ENCODE measurements at regions not wholly inside any gene's neighbourhood (a gene's known extent, or its start where the extent isn't known, plus 50 kb on each side); places are given as distances from the start of the nearest gene placed in this dataset.
"Not testable (repeated sequence)": the region's sequence is repeated elsewhere in the genome, so short reads cannot be mapped to it uniquely, and the experiment has no call there.

GRCh38 chr15:69869881-69870505 is 227.7 kb downstream of the TLE3 start:
- DNase-seq, result no peak

GRCh38 chr15:69871511-69872134 is 226.1 kb downstream of the TLE3 start:
- DNase-seq, result no peak

- DNase-seq, result no peak
Measured at GRCh38 chr15:69873807-69874206, 223.9 kb downstream of the TLE3 start.

- no peak for DNase-seq
Measured at GRCh38 chr15:69874321-69874720, 223.4 kb downstream of the TLE3 start.

GRCh38 chr15:69876064-69876940 is 221.4 kb downstream of the TLE3 start:
- DNase-seq, result no peak

GRCh38 chr15:69879963-69880362 is 217.8 kb downstream of the TLE3 start:
- not testable (repeated sequence) for DNase-seq

GRCh38 chr15:69880571-69881301 is 217.0 kb downstream of the TLE3 start:
- no peak for DNase-seq

GRCh38 chr15:69881302-69881670 is 216.4 kb downstream of the TLE3 start:
- DNase-seq, result no peak

- peak; percentile 51 for DNase-seq
Measured at GRCh38 chr15:69881766-69882165, 216.0 kb downstream of the TLE3 start.

- no peak for DNase-seq
Measured at GRCh38 chr15:69883306-69883705, 214.4 kb downstream of the TLE3 start.

- DNase-seq, result no peak
Measured at GRCh38 chr15:69885173-69885955, 212.4 kb downstream of the TLE3 start.

GRCh38 chr15:69887009-69887408 is 210.7 kb downstream of the TLE3 start:
- no peak for DNase-seq

GRCh38 chr15:69887553-69887952 is 210.2 kb downstream of the TLE3 start:
- no peak for DNase-seq

GRCh38 chr15:69888406-69888805 is 209.3 kb downstream of the TLE3 start:
- DNase-seq, result no peak

GRCh38 chr15:69891070-69891536 is 206.6 kb downstream of the TLE3 start:
- DNase-seq, result no peak

GRCh38 chr15:69891606-69892005 is 206.1 kb downstream of the TLE3 start:
- no peak for DNase-seq

- DNase-seq, result no peak
Measured at GRCh38 chr15:69892351-69892750, 205.4 kb downstream of the TLE3 start.

- no peak for DNase-seq
Measured at GRCh38 chr15:69893086-69893485, 204.6 kb downstream of the TLE3 start.

GRCh38 chr15:69893863-69894262 is 203.9 kb downstream of the TLE3 start:
- DNase-seq, result peak; percentile 51

GRCh38 chr15:69895202-69895601 is 202.5 kb downstream of the TLE3 start:
- DNase-seq, result no peak

GRCh38 chr15:69896606-69897005 is 201.1 kb downstream of the TLE3 start:
- no peak for DNase-seq

GRCh38 chr15:69897061-69897460 is 200.7 kb downstream of the TLE3 start:
- no peak for DNase-seq

Data from occipital lobe (tissue), 1 donor.